Mesothelial cell of epicardium (in vitro differentiated cells): ENCODE measurements at regions not wholly inside any gene's neighbourhood (a gene's known extent, or its start where the extent isn't known, plus 50 kb on each side); places are given as distances from the start of the nearest gene placed in this dataset.

ENCODE experiments used
- DNase-seq, 2 experiments: peaks; one replicate each; pipeline ENCODE4 v3.0.0; 2021; ENCODE audit warnings: low spot score in 2 of 2; ENCODE audit not compliant: unreplicated experiment in 2 of 2
- H3K27ac Mint-ChIP-seq: 2 replicates; pipeline ENCODE4 v1.8.0; 2021; ENCODE audit warnings: mixed read lengths
- H3K27me3 Mint-ChIP-seq: 2 replicates; pipeline ENCODE4 v1.8.0; 2021; ENCODE audit warnings: low read depth, mixed read lengths
- H3K36me3 Mint-ChIP-seq: 2 replicates; pipeline ENCODE4 v1.8.0; 2021; ENCODE audit warnings: mixed read lengths
- H3K4me1 Mint-ChIP-seq: 2 replicates; pipeline ENCODE4 v1.8.0; 2021; ENCODE audit warnings: mixed read lengths
- H3K4me3 Mint-ChIP-seq: 2 replicates; pipeline ENCODE4 v1.8.0; 2021; ENCODE audit warnings: mild to moderate bottlenecking, moderate library complexity, mixed read lengths
- H3K9me3 Mint-ChIP-seq: 2 replicates; pipeline ENCODE4 v1.8.0; 2021; ENCODE audit warnings: mixed read lengths
- TF ChIP-seq, protein P1 (sequence below): fragments of 200-600 bp; sonication (generic); IDR thresholded peaks from one replicate; pipeline ENCODE4 v1.5.0; 2021; ENCODE audit warnings: antibody characterized with exemption; ENCODE audit not compliant: unreplicated experiment

DNA sequence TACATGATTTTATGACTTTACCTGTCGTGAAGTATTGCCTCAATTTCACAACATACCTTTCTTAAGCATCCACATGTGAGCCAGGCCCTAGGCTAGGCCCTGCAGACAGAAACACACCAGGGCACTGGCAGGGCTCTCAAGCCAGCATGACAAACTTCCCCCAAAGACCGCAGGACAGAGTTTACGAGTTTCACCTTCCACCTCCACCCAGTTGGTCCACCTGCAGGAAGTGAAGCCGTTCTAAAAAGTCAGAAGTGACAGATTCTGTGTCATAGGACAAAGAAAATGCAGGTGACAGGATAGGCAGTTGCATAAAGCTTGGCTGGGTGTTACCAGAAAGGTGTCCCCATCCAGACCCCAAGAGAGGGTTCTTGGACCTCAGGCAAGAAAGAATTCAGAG, 382.3 kb downstream of the PCNX1 start:
- no peak overlapping the region for H3K4me3 Mint-ChIP-seq
- H3K27me3 Mint-ChIP-seq = peaks cover 4% of the 10 kb centered on the region
- peaks cover 10% of the 10 kb centered on the region for H3K4me1 Mint-ChIP-seq
- no peaks in the 10 kb centered on the region for H3K36me3 Mint-ChIP-seq
- H3K27ac Mint-ChIP-seq = no peak overlapping the region
- TF ChIP-seq, protein P1, sequence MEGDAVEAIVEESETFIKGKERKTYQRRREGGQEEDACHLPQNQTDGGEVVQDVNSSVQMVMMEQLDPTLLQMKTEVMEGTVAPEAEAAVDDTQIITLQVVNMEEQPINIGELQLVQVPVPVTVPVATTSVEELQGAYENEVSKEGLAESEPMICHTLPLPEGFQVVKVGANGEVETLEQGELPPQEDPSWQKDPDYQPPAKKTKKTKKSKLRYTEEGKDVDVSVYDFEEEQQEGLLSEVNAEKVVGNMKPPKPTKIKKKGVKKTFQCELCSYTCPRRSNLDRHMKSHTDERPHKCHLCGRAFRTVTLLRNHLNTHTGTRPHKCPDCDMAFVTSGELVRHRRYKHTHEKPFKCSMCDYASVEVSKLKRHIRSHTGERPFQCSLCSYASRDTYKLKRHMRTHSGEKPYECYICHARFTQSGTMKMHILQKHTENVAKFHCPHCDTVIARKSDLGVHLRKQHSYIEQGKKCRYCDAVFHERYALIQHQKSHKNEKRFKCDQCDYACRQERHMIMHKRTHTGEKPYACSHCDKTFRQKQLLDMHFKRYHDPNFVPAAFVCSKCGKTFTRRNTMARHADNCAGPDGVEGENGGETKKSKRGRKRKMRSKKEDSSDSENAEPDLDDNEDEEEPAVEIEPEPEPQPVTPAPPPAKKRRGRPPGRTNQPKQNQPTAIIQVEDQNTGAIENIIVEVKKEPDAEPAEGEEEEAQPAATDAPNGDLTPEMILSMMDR = no peak
- DNase-seq = no peak
- H3K9me3 Mint-ChIP-seq = peaks cover 8% of the 10 kb centered on the region

DNA sequence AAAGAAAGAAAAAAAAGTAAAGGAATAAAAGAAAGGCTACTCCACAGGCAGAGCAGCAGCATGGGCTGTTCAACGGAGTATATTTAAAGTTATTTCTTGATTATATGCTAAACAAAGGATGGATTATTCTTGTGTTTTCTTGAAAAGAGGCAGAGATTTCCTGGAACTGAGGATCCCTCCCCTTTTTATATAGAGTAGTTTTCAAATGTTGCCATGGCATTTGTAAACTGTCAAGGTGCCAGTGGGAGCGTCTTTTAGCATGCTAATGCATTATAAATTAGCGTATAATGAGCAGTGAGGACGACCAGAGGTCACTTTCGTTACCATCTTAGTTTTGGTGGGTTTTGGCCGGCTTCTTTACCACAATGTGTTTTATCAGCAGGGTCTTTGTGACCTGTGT, 383.0 kb downstream of the PCNX1 start:
- Mint-ChIP-seq H3K4me3 (no peak overlapping the region), H3K9me3 (peaks cover 8% of the 10 kb centered on the region), H3K27ac (no peak overlapping the region), H3K4me1 (peaks cover 10% of the 10 kb centered on the region), H3K36me3 (no peaks in the 10 kb centered on the region), H3K27me3 (peaks cover 4% of the 10 kb centered on the region)
- TF ChIP-seq, protein P1 = no peak
- DNase-seq = no peak

DNA sequence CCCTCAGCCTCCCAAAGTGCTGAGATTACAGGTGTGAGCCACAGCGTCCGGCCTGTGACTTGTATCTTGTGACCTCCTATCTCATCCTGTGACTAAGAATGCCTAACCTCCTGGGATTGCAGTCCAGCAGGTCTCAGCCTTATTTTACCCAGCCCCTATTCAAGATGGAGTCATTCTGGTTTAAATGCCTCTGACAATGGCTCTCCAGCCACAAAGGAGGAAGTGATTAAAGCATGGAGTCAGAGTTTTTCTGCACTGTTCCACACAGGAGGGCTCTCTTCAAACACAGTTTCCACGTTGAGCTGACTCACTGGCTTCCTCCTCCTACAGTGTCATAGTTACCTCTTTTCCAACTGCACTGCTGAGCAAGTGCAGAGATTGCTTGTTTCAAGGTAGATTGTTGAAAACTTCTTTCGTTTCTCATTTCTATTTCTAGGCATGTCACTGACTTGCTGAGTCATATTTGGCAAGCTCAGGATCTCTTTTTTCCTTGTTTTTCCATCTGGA, 383.8 kb downstream of the PCNX1 start:
- peaks cover 10% of the 10 kb centered on the region for H3K4me1 Mint-ChIP-seq
- TF ChIP-seq, protein P1 = no peak
- H3K27me3 Mint-ChIP-seq = peaks cover 4% of the 10 kb centered on the region
- no peaks in the 10 kb centered on the region for H3K36me3 Mint-ChIP-seq
- H3K4me3 Mint-ChIP-seq = no peak overlapping the region
- H3K9me3 Mint-ChIP-seq = peaks cover under 1% of the 10 kb centered on the region
- no peak for DNase-seq
- no peak overlapping the region for H3K27ac Mint-ChIP-seq

DNA sequence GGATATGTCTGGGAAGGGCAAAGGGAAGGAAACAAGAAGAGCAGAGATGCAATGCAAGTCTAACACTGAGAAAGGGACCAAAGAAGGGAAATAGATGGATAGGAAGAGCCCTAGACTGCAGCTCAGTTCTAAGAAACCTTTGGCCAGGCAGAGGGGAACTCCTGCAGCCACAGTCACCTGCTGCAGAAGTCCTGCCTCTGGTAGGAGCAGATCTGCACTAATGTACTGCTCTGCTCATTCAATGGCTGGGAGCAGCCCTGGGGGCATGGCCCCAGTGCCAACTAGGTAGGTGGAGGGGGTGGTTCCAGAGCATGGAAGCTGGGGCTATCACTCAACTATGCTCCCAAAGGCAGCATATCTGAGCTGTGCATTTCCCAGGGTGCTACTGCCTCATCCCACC, 388.9 kb downstream of the PCNX1 start:
- no peak for DNase-seq
- Mint-ChIP-seq H3K27me3 (no peaks in the 10 kb centered on the region), H3K27ac (no peak overlapping the region), H3K4me1 (peaks cover under 1% of the 10 kb centered on the region), H3K36me3 (no peaks in the 10 kb centered on the region), H3K4me3 (no peak overlapping the region), H3K9me3 (no peaks in the 10 kb centered on the region)
- TF ChIP-seq, protein P1 = no peak

DNA sequence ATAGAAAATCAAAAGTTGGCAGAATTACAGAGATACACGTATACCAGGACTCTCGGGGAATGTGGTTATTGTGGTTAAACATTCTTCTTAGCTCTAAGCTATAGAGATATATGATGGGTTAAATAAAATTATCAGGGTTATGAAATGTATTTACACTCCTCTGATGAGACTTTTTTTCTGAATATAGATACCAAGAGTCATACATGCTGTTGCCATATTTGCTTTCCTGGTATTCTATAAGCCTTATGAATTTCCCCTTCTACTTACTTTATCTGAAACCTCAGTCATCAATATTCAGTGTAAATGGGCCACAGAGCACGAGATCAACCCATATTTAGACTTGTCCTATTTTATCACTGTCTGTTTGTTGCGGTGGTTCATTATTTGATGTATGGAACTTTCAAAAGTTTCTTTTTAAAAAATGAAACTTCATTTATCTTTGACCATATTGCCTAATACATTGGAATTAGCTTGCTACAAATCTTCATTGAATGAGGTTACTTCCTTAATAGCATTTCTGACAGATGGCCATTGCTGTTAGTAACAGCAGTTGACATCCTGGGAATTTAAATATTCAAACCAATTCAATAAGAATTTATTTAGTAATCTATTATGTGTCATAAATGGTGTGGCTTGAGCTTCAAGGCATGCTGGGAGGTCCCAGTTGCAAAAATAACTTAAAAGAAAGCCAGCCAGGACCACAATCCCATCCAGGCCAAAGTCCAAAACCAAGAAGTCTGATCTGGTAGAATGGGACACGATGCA, 393.5 kb downstream of the PCNX1 start:
- DNase-seq = no peak
- no peaks in the 10 kb centered on the region for H3K36me3 Mint-ChIP-seq
- no peaks in the 10 kb centered on the region for H3K27me3 Mint-ChIP-seq
- H3K4me3 Mint-ChIP-seq = no peak overlapping the region
- H3K27ac Mint-ChIP-seq = no peak overlapping the region
- H3K4me1 Mint-ChIP-seq = no peaks in the 10 kb centered on the region
- TF ChIP-seq, protein P1 = no peak
- H3K9me3 Mint-ChIP-seq = peaks cover 4% of the 10 kb centered on the region
